K562 (cell line): ENCODE measurements at regions not wholly inside any gene's neighbourhood (a gene's known extent, or its start where the extent isn't known, plus 50 kb on each side); places are given as distances from the start of the nearest gene placed in this dataset.

Source experiments
- ATAC-seq: fragments of 200-7000 bp; cut with Tn5 transposase; 3 replicates; pipeline ENCODE4 v1.9.1; 2020; ENCODE audit warnings: moderate library complexity
- BruUV-seq: library from RNA; stranded (reverse); fragments of 400-500 nt; replicated peaks from 2 replicates; lab custom pipeline; 2021; lab: Mats Ljungman, UMichigan
- CTCF ChIA-PET: fragments of 300-600 bp; formaldehyde crosslinking; extraction: SDS; loops from one replicate; lab custom pipeline; 2021; ENCODE audit warnings: low intra/inter-chr PET ratio; lab: Yijun Ruan, JAX
- POLR2A ChIA-PET: fragments of 300-600, 350-650 bp; sonication (Branson Sonifier 250); formaldehyde crosslinking; extraction: SDS; loops from one replicate; lab custom pipeline; 2021; ENCODE audit warnings: antibody characterized with exemption, inconsistent platforms; lab: Yijun Ruan, JAX
- DNase-seq, 4 experiments: peaks; one replicate each; pipeline versions ENCODE4 v3.0.0 to v3.0.0-alpha.2; 2011 to 2018; ENCODE audit warnings: low spot score in 3 of 4, mixed read lengths in 3 of 4; ENCODE audit errors: extremely low read depth in 1 of 4
- FAIRE-seq: peaks from 2 replicates; lab custom pipeline; 2011; peaks lifted over from hg19 to GRCh38; lab: Jason Lieb, UNC
- H2AFZ ChIP-seq: 2 replicates; pipeline ENCODE4 v1.6.0; 2011; ENCODE audit warnings: low read depth, low read length, control low read depth, inconsistent platforms
- H3K27ac ChIP-seq: fragments of 200-600 bp; 3 replicates; pipeline ENCODE4 v1.8.0; 2011; ENCODE audit warnings: low read depth, mild to moderate bottlenecking, control low read depth, inconsistent platforms, low read length, moderate library complexity, mixed read lengths; ENCODE audit errors: extremely low read depth
- H3K27me3 ChIP-seq, 2 experiments: fragments of 300-600 bp in 1 of 2; 2 replicates in 1 of 2; 3 replicates in 1 of 2; pipeline versions ENCODE4 v1.6.0 to v1.8.0; 2011; ENCODE audit warnings: inconsistent platforms in 2 of 2, low read length in 2 of 2, mild to moderate bottlenecking in 1 of 2, mixed read lengths in 1 of 2, moderate library complexity in 1 of 2; ENCODE audit not compliant: control insufficient read depth in 2 of 2, insufficient read depth in 2 of 2
- H3K36me3 ChIP-seq: fragments of 300-600 bp; 3 replicates; pipeline ENCODE4 v1.8.0; 2011; ENCODE audit warnings: mild to moderate bottlenecking, low read length, inconsistent platforms; ENCODE audit not compliant: control insufficient read depth, insufficient read depth
- H3K4me1 ChIP-seq, 2 experiments: fragments of 200-600 bp in 1 of 2; replicated peaks in 1 of 2; 2 replicates in 1 of 2; 3 replicates in 1 of 2; pipeline versions ENCODE4 v1.5.1 to v1.8.0; 2011; ENCODE audit warnings: inconsistent platforms in 2 of 2, low read length in 2 of 2, mild to moderate bottlenecking in 1 of 2, mixed read lengths in 1 of 2, moderate library complexity in 1 of 2; ENCODE audit not compliant: control insufficient read depth in 2 of 2, insufficient read depth in 2 of 2
- H3K4me2 ChIP-seq: 2 replicates; pipeline ENCODE4 v1.6.1; 2011; ENCODE audit warnings: low read length, control low read depth, inconsistent platforms, mixed read lengths; ENCODE audit not compliant: insufficient read depth
- H3K4me3 ChIP-seq: fragments of 200-600 bp; sonication (generic), shearing (Covaris generic); 2 replicates; pipeline ENCODE4 v1.5.1; 2016; ENCODE audit warnings: control low read depth, inconsistent platforms
- H3K79me2 ChIP-seq: fragments of 200-600 bp; 3 replicates; pipeline ENCODE4 v1.8.0; 2011; ENCODE audit warnings: low read length, inconsistent platforms; ENCODE audit not compliant: control insufficient read depth, insufficient read depth
- H3K9ac ChIP-seq, 2 experiments: 2 replicates each; pipeline versions ENCODE4 v1.6.0 to v1.6.1; 2011; ENCODE audit warnings: low read depth in 2 of 2, low read length in 2 of 2, control low read depth in 1 of 2, inconsistent platforms in 1 of 2, mild to moderate bottlenecking in 1 of 2, mixed read lengths in 1 of 2; ENCODE audit not compliant: insufficient read depth in 1 of 2
- H3K9me1 ChIP-seq: one replicate; pipeline ENCODE4 v1.6.0; 2011; ENCODE audit warnings: inconsistent platforms, mild to moderate bottlenecking, low read length, moderate library complexity; ENCODE audit not compliant: control insufficient read depth, insufficient read depth
- H3K9me3 ChIP-seq: replicated peaks from 2 replicates; pipeline ENCODE4 v1.5.1; 2011; ENCODE audit warnings: low read depth, low read length, inconsistent platforms; ENCODE audit not compliant: control insufficient read depth, insufficient read depth
- H4K20me1 ChIP-seq: replicated peaks from 2 replicates; pipeline ENCODE4 v1.6.1; 2011; ENCODE audit warnings: low read length, inconsistent platforms, mixed read lengths; ENCODE audit not compliant: control insufficient read depth, insufficient read depth
- ADNP ChIP-seq: fragments of 200-800 bp; sonication (Bioruptor generic); IDR thresholded peaks from 2 replicates; pipeline ENCODE4 v1.6.1; 2016; ENCODE audit warnings: missing genetic modification characterization, missing compliant biosample characterization
- BCOR ChIP-seq: fragments of 450-650 bp; IDR thresholded peaks from 2 replicates; pipeline ENCODE4 v1.6.1; 2016
- HMGN3 ChIP-seq: IDR thresholded peaks from 2 replicates; pipeline ENCODE4 v1.6.1; 2011; ENCODE audit warnings: borderline replicate concordance, low read depth, mild to moderate bottlenecking, mixed read lengths, low read length; ENCODE audit not compliant: insufficient read length; ENCODE audit errors: extremely low read depth
- HNRNPUL1 ChIP-seq: fragments of 200-400 bp; formaldehyde crosslinking; IDR thresholded peaks from 2 replicates; pipeline ENCODE4 v1.6.1; 2017; ENCODE audit warnings: low read length
- NFIX ChIP-seq: fragments of 250-450 bp; sonication (Bioruptor Pico); IDR thresholded peaks from 2 replicates; pipeline ENCODE4 v1.4.0; 2020; ENCODE audit warnings: low read depth, mild to moderate bottlenecking, moderate library complexity
- NFRKB ChIP-seq: fragments of 450-650 bp; IDR thresholded peaks from 2 replicates; pipeline ENCODE4 v1.6.1; 2016; ENCODE audit warnings: low read depth
- NR2C1 ChIP-seq, 2 experiments: fragments of 450-650 bp; IDR thresholded peaks; 2 replicates each; pipeline ENCODE4 v1.6.1; 2017; ENCODE audit warnings: mild to moderate bottlenecking in 2 of 2, antibody characterized with exemption in 1 of 2, inconsistent platforms in 1 of 2, missing compliant biosample characterization in 1 of 2, missing genetic modification characterization in 1 of 2
- PCBP1 ChIP-seq: fragments of 200-400 bp; formaldehyde crosslinking; IDR thresholded peaks from 2 replicates; pipeline ENCODE4 v1.6.1; 2018; ENCODE audit warnings: mild to moderate bottlenecking, low read depth, low read length; ENCODE audit not compliant: poor library complexity, severe bottlenecking
- PHF21A ChIP-seq: fragments of 450-650 bp; IDR thresholded peaks from 2 replicates; pipeline ENCODE4 v1.6.1; 2017; ENCODE audit warnings: low read depth, borderline replicate concordance
- TAF15 ChIP-seq: fragments of 200-400 bp; formaldehyde crosslinking; IDR thresholded peaks from 2 replicates; pipeline ENCODE4 v1.6.1; 2017; ENCODE audit warnings: mild to moderate bottlenecking, low read depth, low read length, moderate library complexity
- ZNF143 ChIP-seq: sonication (generic); formaldehyde crosslinking; IDR thresholded peaks from 2 replicates; pipeline ENCODE4 v1.9.0; 2022; ENCODE audit warnings: mild to moderate bottlenecking, missing genetic modification reagents
- ZNF589 ChIP-seq: fragments of 200-800 bp; sonication (Bioruptor generic); IDR thresholded peaks from 2 replicates; pipeline ENCODE4 v1.6.1; 2016; ENCODE audit warnings: low read depth, missing genetic modification characterization, missing compliant biosample characterization
- WGBS: fragments of 100-300 bp; shearing (Covaris generic); methylation state at CpG from one replicate; pipeline ENCODE4 v1.1.6; 2016; ENCODE audit warnings: low coverage, mixed read lengths; ENCODE audit not compliant: insufficient coverage; ENCODE audit errors: missing lambda C conversion rate; 5-methylcytosine and 5-hydroxymethylcytosine counted together
- in situ Hi-C: fragments of 300-500 bp; cut with MboI; formaldehyde crosslinking; loops from 4 replicates; pipeline ENCODE4 v1.15.0; 2018; ENCODE audit warnings: inconsistent platforms, mixed read lengths
- intact Hi-C: fragments of 100-400 bp; cut with micrococcal nuclease; formaldehyde crosslinking; loops from 2 replicates; pipeline ENCODE4 v1.14.2; 2022
- TF ChIP-seq, protein P1 (sequence below): sonication (generic); formaldehyde crosslinking; IDR thresholded peaks from 2 replicates; pipeline ENCODE4 v1.8.0; 2022; ENCODE audit warnings: mild to moderate bottlenecking, low read depth, missing genetic modification reagents
- TF ChIP-seq, protein P2 (sequence below), 2 experiments: fragments of 200-800 bp in 1 of 2; sonication (Bioruptor generic) in 1 of 2; sonication (generic) in 1 of 2; formaldehyde crosslinking in 1 of 2; IDR thresholded peaks in 1 of 2; conservative IDR thresholded peaks in 1 of 2; 2 replicates each; pipeline versions ENCODE4 v1.5.0 to v1.6.1; 2016 to 2020; ENCODE audit warnings: missing compliant biosample characterization in 1 of 2, missing genetic modification characterization in 1 of 2, missing genetic modification reagents in 1 of 2

DNA sequence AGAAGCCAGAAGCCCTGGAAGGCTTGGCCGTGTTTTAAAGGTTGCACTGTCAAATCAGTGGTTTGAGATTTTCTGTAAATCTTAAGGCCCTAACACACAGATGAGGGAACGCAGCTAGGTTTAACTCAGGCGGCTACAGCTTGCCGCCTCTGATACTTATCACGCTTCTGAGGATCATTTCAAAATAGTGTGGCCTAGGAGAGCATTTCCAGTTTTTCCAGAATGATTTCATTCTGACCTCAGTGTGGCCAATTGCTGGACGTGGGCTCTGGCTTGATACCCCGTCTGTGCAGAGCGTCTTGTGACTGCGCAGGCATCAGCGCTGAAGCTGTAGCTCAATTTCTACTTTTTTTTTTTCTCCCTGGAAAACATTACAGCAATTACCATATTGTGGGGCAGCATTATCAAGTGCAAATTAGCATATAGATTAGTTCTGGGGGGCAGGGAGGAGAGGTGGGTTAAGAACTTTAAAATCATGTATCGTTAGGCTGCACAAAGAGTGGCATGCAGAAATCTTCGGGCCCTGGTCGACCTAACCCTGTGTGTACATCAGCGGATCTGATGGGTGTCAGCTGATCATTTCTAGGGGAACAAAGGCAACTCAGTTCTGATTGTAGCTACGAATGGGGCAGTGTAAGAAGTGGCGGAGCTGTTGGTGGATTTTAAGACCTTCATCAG lies 105.0 kb upstream of the EEF1E1 start:
- Histone ChIP-seq H3K36me3 (no peaks in the 10 kb centered on the region), H3K9me3 (no peaks in the 10 kb centered on the region), H3K4me3 (no peak overlapping the region), H3K4me2 (no peak overlapping the region), H3K9ac (no peak overlapping the region), H3K79me2 (no peaks in the 10 kb centered on the region), H3K9me1 (no peaks in the 10 kb centered on the region), H3K27me3 (peaks cover 6 to 12% of the 10 kb centered on the region in 2 experiments), H2AFZ (no peak overlapping the region), H3K4me1 (no peaks in the 10 kb centered on the region), H4K20me1 (no peaks in the 10 kb centered on the region), H3K27ac (no peak overlapping the region)
- BruUV-seq = no TSS peak
- FAIRE-seq = peak; percentile 29
- CTCF ChIA-PET = no interaction called here
- no peak for DNase-seq
- ATAC-seq = no peak
- POLR2A ChIA-PET = interaction anchor here (0.7 kb wide), 1 partner anchor 156 kb away, joined by 3 read pairs; no protein-coding TSS in a partner anchor
- in situ Hi-C loops = no loop called here
- no peak for TF ChIP-seq HMGN3
- TF ChIP-seq BCOR = no peak
- TF ChIP-seq PHF21A = no peak
- no peak for TF ChIP-seq NFRKB
- TF ChIP-seq, protein P1, sequence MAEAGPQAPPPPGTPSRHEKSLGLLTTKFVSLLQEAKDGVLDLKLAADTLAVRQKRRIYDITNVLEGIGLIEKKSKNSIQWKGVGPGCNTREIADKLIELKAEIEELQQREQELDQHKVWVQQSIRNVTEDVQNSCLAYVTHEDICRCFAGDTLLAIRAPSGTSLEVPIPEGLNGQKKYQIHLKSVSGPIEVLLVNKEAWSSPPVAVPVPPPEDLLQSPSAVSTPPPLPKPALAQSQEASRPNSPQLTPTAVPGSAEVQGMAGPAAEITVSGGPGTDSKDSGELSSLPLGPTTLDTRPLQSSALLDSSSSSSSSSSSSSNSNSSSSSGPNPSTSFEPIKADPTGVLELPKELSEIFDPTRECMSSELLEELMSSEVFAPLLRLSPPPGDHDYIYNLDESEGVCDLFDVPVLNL (CRISPR knock-in tag) = no peak
- TF ChIP-seq HNRNPUL1 = no peak
- TF ChIP-seq NR2C1 (IDR thresholded peaks at IDR 0.05) = no peak
- no peak for TF ChIP-seq NR2C1 (tag; IDR thresholded peaks at IDR 0.05)
- no peak for TF ChIP-seq PCBP1
- TF ChIP-seq TAF15 = no peak
- TF ChIP-seq ZNF589 (CRISPR knock-in tag) = no peak
- TF ChIP-seq ZNF143 (CRISPR knock-in tag) = no peak
- TF ChIP-seq, protein P2, sequence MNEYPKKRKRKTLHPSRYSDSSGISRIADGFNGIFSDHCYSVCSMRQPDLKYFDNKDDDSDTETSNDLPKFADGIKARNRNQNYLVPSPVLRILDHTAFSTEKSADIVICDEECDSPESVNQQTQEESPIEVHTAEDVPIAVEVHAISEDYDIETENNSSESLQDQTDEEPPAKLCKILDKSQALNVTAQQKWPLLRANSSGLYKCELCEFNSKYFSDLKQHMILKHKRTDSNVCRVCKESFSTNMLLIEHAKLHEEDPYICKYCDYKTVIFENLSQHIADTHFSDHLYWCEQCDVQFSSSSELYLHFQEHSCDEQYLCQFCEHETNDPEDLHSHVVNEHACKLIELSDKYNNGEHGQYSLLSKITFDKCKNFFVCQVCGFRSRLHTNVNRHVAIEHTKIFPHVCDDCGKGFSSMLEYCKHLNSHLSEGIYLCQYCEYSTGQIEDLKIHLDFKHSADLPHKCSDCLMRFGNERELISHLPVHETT (CRISPR knock-in tag; conservative IDR thresholded peaks at IDR 0.05 in 1 of 2, IDR thresholded peaks at IDR 0.05 in 1 of 2) = no peak
- no peak for TF ChIP-seq NFIX (CRISPR knock-in tag)
- no peak for TF ChIP-seq ADNP (tag)
- WGBS = 1% methylated on average over 16 of the region's 16 CpGs
- intact Hi-C loops = no loop called here
